Retinal pigment epithelial cell (primary cell): ENCODE measurements at regions not wholly inside any gene's neighbourhood (a gene's known extent, or its start where the extent isn't known, plus 50 kb on each side); places are given as distances from the start of the nearest gene placed in this dataset.
"Not testable (repeated sequence)": the region's sequence is repeated elsewhere in the genome, so short reads cannot be mapped to it uniquely, and the experiment has no call there.

Experiments
- DNase-seq: peaks from one replicate; pipeline ENCODE4 v3.0.0-alpha.2; 2010; ENCODE audit warnings: low read depth
- H3K4me3 ChIP-seq: 2 replicates; pipeline ENCODE4 v1.5.1; 2011; ENCODE audit warnings: mild to moderate bottlenecking, low read length, control low read depth, moderate library complexity
- CTCF ChIP-seq: conservative IDR thresholded peaks from 2 replicates; pipeline ENCODE4 v1.5.1; 2011; ENCODE audit warnings: low read depth, low read length, control low read depth, inconsistent platforms

GRCh38 chr7:145104400-145104799, 268.5 kb upstream of the TPK1 start:
- no peak for DNase-seq
- no peak for TF ChIP-seq CTCF
- H3K4me3 ChIP-seq: no peak overlapping the region

GRCh38 chr7:145102199-145102598, 266.3 kb upstream of the TPK1 start:
- H3K4me3 ChIP-seq, DNase-seq: not testable (repeated sequence)

GRCh38 chr7:145092766-145093165, 256.9 kb upstream of the TPK1 start:
- no peak for TF ChIP-seq CTCF
- no peak overlapping the region for H3K4me3 ChIP-seq
- no peak for DNase-seq

- no peak for DNase-seq
- no peak overlapping the region for H3K4me3 ChIP-seq
- no peak for TF ChIP-seq CTCF
These were observed 252.4 kb upstream of the TPK1 start for GRCh38 chr7:145088111-145088745.

- no peak overlapping the region for H3K4me3 ChIP-seq
- TF ChIP-seq CTCF: no peak
- DNase-seq: no peak
These were observed 246.7 kb upstream of the TPK1 start for GRCh38 chr7:145082366-145083161.

- TF ChIP-seq CTCF: no peak
- no peak for DNase-seq
- no peak overlapping the region for H3K4me3 ChIP-seq
These were observed 229.6 kb upstream of the TPK1 start for GRCh38 chr7:145065473-145065872.

- no peak for DNase-seq
- no peak for TF ChIP-seq CTCF
- no peak overlapping the region for H3K4me3 ChIP-seq
These were observed 228.3 kb upstream of the TPK1 start for GRCh38 chr7:145064114-145064513.
